PFSK-1 (cell line): ENCODE measurements at regions not wholly inside any gene's neighbourhood (a gene's known extent, or its start where the extent isn't known, plus 50 kb on each side); places are given as distances from the start of the nearest gene placed in this dataset.

Experiments
- FOXP2 ChIP-seq: optimal IDR thresholded peaks from 2 replicates; pipeline ENCODE3; 2011; ENCODE audit warnings: borderline replicate concordance, control low read depth, inconsistent platforms; ENCODE audit not compliant: insufficient read depth; ENCODE audit errors: extremely low read length, extremely low read depth
- POLR2AphosphoS5 ChIP-seq: IDR thresholded peaks from 2 replicates; pipeline ENCODE4 v1.6.1; 2012; ENCODE audit warnings: low read depth, mild to moderate bottlenecking, control low read depth, low read length, moderate library complexity
- REST ChIP-seq, 2 experiments: IDR thresholded peaks; 2 replicates each; pipeline versions ENCODE4 v1.6.1 to v1.8.0; 2011 to 2012; ENCODE audit warnings: low read depth in 2 of 2, low read length in 2 of 2, control low read depth in 1 of 2, inconsistent platforms in 1 of 2, mild to moderate bottlenecking in 1 of 2, moderate library complexity in 1 of 2; ENCODE audit not compliant: insufficient read depth in 1 of 2
- SIN3A ChIP-seq: IDR thresholded peaks from 2 replicates; pipeline ENCODE4 v1.6.1; 2012; ENCODE audit warnings: mild to moderate bottlenecking, low read length, moderate library complexity, borderline replicate concordance; ENCODE audit not compliant: insufficient read depth
- TAF1 ChIP-seq: IDR thresholded peaks from 2 replicates; pipeline ENCODE4 v1.6.1; 2012; ENCODE audit warnings: low read length, control low read depth, borderline replicate concordance; ENCODE audit not compliant: insufficient read depth

- TF ChIP-seq SIN3A (no peak), REST (IDR thresholded peaks at IDR 0.05; ENCODE audit: insufficient read depth in 1 of 2, low read depth in 2 of 2, low read length in 2 of 2) (no peak), FOXP2 (no peak), POLR2AphosphoS5 (no peak), TAF1 (no peak)
These were observed 260.8 kb upstream of the PGRMC2 start for GRCh38 chr4:128548381-128548780.

DNA sequence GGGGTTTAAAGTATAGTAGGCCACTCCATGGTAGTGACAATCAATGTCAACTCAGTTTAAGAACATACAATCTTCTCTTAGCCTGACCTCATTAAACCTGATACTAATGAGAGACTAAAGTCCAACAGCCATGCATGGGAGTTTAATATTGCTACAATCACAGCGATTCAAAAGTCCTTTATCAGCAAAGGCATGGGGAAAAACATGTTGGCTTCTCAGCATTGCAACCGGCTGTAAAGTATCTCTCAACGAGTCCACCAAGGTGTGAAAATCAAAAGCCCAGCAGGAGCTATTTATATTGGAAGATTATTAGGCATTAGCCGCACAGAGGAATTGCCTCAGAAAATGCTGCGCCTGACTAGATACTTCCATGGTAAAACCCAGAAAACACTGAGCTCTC, 256.7 kb upstream of the PGRMC2 start:
- TF ChIP-seq SIN3A (no peak), FOXP2 (no peak)

DNA sequence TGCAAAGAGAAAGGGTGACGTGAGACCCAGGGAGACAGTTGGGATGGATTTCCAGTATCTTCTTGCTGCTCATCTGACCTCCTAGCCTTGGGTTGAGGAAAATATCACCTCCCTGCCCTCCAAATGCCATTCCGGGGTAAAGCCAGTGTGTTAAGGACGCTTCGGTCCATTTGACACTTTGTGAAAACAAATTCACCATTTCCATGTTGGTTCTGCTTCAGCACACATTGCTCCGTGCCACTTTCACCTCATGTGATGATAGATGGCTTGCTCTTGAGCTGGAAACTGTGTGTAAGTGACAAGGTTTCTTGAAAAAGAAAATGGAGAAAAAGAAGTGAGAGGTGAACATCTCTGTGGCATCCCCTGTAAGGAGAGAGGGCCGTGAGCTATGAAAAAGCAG, 256.1 kb upstream of the PGRMC2 start:
- TF ChIP-seq POLR2AphosphoS5 (no peak), REST (IDR thresholded peaks at IDR 0.05; ENCODE audit: insufficient read depth in 1 of 2, low read depth in 2 of 2, low read length in 2 of 2) (no peak), FOXP2 (no peak), SIN3A (no peak), TAF1 (no peak)

GRCh38 chr4:128542047-128542446, 254.4 kb upstream of the PGRMC2 start:
- TF ChIP-seq SIN3A: no peak
- TF ChIP-seq TAF1: no peak
- no peak for TF ChIP-seq FOXP2
- no peak for TF ChIP-seq REST (IDR thresholded peaks at IDR 0.05; ENCODE audit: insufficient read depth in 1 of 2, low read depth in 2 of 2, low read length in 2 of 2)
- no peak for TF ChIP-seq POLR2AphosphoS5

GRCh38 chr4:128540122-128540521, 252.5 kb upstream of the PGRMC2 start:
- TF ChIP-seq FOXP2 (no peak), SIN3A (no peak), TAF1 (no peak), POLR2AphosphoS5 (no peak), REST (IDR thresholded peaks at IDR 0.05; ENCODE audit: insufficient read depth in 1 of 2, low read depth in 2 of 2, low read length in 2 of 2) (no peak)
